HepG2 (cell line): ENCODE measurements at regions not wholly inside any gene's neighbourhood (a gene's known extent, or its start where the extent isn't known, plus 50 kb on each side); places are given as distances from the start of the nearest gene placed in this dataset.

Source experiments
- BHLHE40 ChIP-seq: IDR thresholded peaks from 2 replicates; pipeline ENCODE4 v1.6.1; 2011; ENCODE audit warnings: low read length, improper control_type of control experiment
- FOXP1 ChIP-seq, 2 experiments: fragments of 450-650 bp in 1 of 2; IDR thresholded peaks; 2 replicates each; pipeline ENCODE4 v1.6.1; 2017 to 2018; ENCODE audit warnings: antibody characterized with exemption in 1 of 2
- GABPA ChIP-seq, 2 experiments: IDR thresholded peaks; 2 replicates each; pipeline ENCODE4 v1.6.1; 2011 to 2016; ENCODE audit warnings: low read depth in 2 of 2, low read length in 1 of 2, missing biosample characterization in 1 of 2, missing genetic modification characterization in 1 of 2
- MEF2D ChIP-seq: sonication (generic); formaldehyde crosslinking; IDR thresholded peaks from 2 replicates; pipeline ENCODE4 v1.5.1; 2020; ENCODE audit warnings: mild to moderate bottlenecking, missing genetic modification reagents
- MEIS2 ChIP-seq: sonication (generic); formaldehyde crosslinking; IDR thresholded peaks from 2 replicates; pipeline ENCODE4 v1.9.0; 2021; ENCODE audit warnings: mild to moderate bottlenecking, missing genetic modification reagents
- MYNN ChIP-seq: sonication (generic); formaldehyde crosslinking; IDR thresholded peaks from 2 replicates; pipeline ENCODE4 v1.4.0; 2020; ENCODE audit warnings: mild to moderate bottlenecking, low read depth, missing genetic modification reagents
- NFRKB ChIP-seq: fragments of 450-650 bp; IDR thresholded peaks from 2 replicates; pipeline ENCODE4 v1.6.1; 2017
- NR3C1 ChIP-seq: sonication (generic); formaldehyde crosslinking; IDR thresholded peaks from 2 replicates; pipeline ENCODE4 v1.4.0; 2020; ENCODE audit warnings: missing genetic modification reagents
- POLR2A ChIP-seq, 2 experiments: IDR thresholded peaks; 2 replicates each; pipeline ENCODE4 v1.6.1; 2011; ENCODE audit warnings: low read depth in 2 of 2, low read length in 2 of 2, mild to moderate bottlenecking in 1 of 2, moderate library complexity in 1 of 2; ENCODE audit not compliant: insufficient read depth in 1 of 2
- REST ChIP-seq, 2 experiments: IDR thresholded peaks; 2 replicates each; pipeline ENCODE4 v1.6.1; 2011 to 2012; ENCODE audit warnings: low read length in 2 of 2, borderline replicate concordance in 1 of 2, low read depth in 1 of 2, mild to moderate bottlenecking in 1 of 2, moderate library complexity in 1 of 2
- RORA ChIP-seq: sonication (generic); formaldehyde crosslinking; IDR thresholded peaks from 2 replicates; pipeline ENCODE4 v1.5.0; 2020; ENCODE audit warnings: mild to moderate bottlenecking, missing genetic modification reagents, moderate library complexity
- STAG1 ChIP-seq: sonication (generic); formaldehyde crosslinking; IDR thresholded peaks from 2 replicates; pipeline ENCODE4 v1.4.0; 2020; ENCODE audit warnings: missing genetic modification reagents
- ZBTB40 ChIP-seq, 2 experiments: fragments of 450-650 bp in 1 of 2; sonication (generic) in 1 of 2; formaldehyde crosslinking in 1 of 2; IDR thresholded peaks; 2 replicates each; pipeline versions ENCODE4 v1.6.1 to v1.8.0; 2016 to 2022; ENCODE audit warnings: antibody characterized with exemption in 1 of 2, mild to moderate bottlenecking in 1 of 2, missing genetic modification reagents in 1 of 2
- ZNF205 ChIP-seq: IDR thresholded peaks from 2 replicates; pipeline ENCODE4 v1.6.1; 2018; ENCODE audit warnings: missing biosample characterization, missing genetic modification reagents

- TF ChIP-seq MEF2D (CRISPR knock-in tag) (no peak), POLR2A (IDR thresholded peaks at IDR 0.05; ENCODE audit: insufficient read depth in 1 of 2, low read depth in 2 of 2, low read length in 2 of 2) (no peak), MYNN (no peak), RORA (no peak), REST (IDR thresholded peaks at IDR 0.05; ENCODE audit: borderline replicate concordance in 1 of 2, low read depth in 1 of 2, low read length in 2 of 2) (no peak), GABPA (IDR thresholded peaks at IDR 0.05; ENCODE audit: low read depth, low read length) (no peak), GABPA (CRISPR knock-in tag; IDR thresholded peaks at IDR 0.05; ENCODE audit: low read depth) (no peak), NR3C1 (no peak), ZBTB40 (IDR thresholded peaks at IDR 0.05) (no peak), ZBTB40 (CRISPR knock-in tag; IDR thresholded peaks at IDR 0.05) (no peak), FOXP1 (IDR thresholded peaks at IDR 0.05) (no peak), FOXP1 (CRISPR knock-in tag; IDR thresholded peaks at IDR 0.05) (no peak), MEIS2 (no peak), BHLHE40 (no peak), STAG1 (CRISPR knock-in tag) (no peak), NFRKB (no peak), ZNF205 (CRISPR knock-in tag) (no peak)
Measured at GRCh38 chr7:131626643-131627042, 70.2 kb upstream of the PODXL start.
